IPS-15b (cell line): ENCODE measurements at regions not wholly inside any gene's neighbourhood (a gene's known extent, or its start where the extent isn't known, plus 50 kb on each side); places are given as distances from the start of the nearest gene placed in this dataset.

Experiments used
- H3K27me3 ChIP-seq: one replicate; pipeline ENCODE4 v1.6.1; 2013; ENCODE audit warnings: low read length; ENCODE audit not compliant: control insufficient read depth, insufficient read depth
- H3K36me3 ChIP-seq: one replicate; pipeline ENCODE4 v1.6.1; 2013; ENCODE audit warnings: low read length; ENCODE audit not compliant: control insufficient read depth, insufficient read depth
- H3K4me1 ChIP-seq: one replicate; pipeline ENCODE4 v1.6.1; 2013; ENCODE audit warnings: mild to moderate bottlenecking, low read length; ENCODE audit not compliant: control insufficient read depth, insufficient read depth
- H3K4me3 ChIP-seq: one replicate; pipeline ENCODE4 v1.5.1; 2013; ENCODE audit warnings: low read depth, low read length
- H3K9ac ChIP-seq: one replicate; pipeline ENCODE4 v1.6.1; 2013; ENCODE audit warnings: low read depth, mild to moderate bottlenecking, low read length
- H3K9me3 ChIP-seq: one replicate; pipeline ENCODE4 v1.6.1; 2013; ENCODE audit warnings: mild to moderate bottlenecking, low read length; ENCODE audit not compliant: control insufficient read depth, insufficient read depth

DNA sequence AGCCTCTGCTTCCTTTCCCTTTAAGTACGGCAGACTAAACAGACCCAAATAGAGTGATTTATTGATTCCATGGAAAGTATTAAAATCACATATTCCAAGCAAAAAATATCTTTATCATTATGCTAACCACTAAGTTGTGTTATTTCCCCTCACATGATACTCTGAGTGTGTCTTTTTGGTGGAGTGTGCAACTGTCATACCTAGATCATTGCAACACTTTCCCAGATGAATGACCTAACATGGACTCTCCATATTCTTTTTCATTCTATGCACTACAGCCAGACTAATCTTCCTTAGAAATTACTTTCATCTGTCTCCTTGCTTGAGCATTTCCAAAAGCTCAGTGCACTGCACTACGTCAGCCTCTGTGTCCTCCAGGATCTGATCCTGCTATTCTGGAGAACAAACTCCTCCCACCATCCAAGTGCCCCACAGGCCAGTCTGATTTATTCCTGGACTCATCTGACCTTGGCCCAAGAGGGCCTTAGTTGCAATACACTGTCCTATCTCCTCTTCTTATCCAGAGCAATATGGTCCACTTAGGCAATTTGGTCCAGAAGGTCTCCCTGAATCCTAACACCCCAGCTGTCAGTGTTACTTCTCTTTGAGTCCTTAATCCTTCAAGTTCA lies 263.3 kb upstream of the KLF6 start:
- Histone ChIP-seq H3K4me3 (no peak overlapping the region), H3K9me3 (no peaks in the 10 kb centered on the region), H3K36me3 (no peaks in the 10 kb centered on the region), H3K9ac (no peak overlapping the region), H3K4me1 (no peaks in the 10 kb centered on the region), H3K27me3 (no peaks in the 10 kb centered on the region)

DNA sequence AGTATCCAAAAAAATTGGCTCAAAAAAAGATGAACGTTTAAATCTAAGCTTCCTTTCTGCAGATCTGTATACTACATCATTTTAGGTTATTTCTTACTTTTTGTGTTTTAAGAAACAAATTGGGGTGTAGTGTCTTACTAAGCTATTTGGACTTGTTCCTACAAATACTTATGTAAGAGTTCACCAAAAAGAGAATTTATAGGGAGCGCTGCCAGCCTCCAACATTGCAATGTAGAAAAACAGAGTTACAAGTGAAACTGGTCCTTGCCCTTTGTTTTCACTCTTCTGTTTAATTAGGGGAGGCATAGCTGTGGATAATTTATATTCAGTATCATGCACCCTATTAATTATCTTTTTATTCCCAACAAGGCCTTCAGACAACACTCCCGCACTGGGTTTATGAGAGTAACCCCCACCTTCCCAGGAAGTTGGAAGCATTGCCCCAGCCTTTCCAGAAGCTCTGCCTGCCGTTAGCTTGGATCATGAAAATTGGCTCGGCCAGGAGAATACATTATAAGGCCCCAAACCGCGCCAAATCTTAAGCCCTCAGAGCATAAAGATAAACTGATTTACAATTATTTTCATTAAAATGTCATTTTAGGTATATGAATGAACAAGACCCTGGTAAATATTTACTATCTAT lies 261.8 kb upstream of the KLF6 start:
- Histone ChIP-seq H3K27me3 (no peaks in the 10 kb centered on the region), H3K9ac (no peak overlapping the region), H3K4me1 (no peaks in the 10 kb centered on the region), H3K4me3 (no peak overlapping the region), H3K9me3 (no peaks in the 10 kb centered on the region), H3K36me3 (no peaks in the 10 kb centered on the region)

DNA sequence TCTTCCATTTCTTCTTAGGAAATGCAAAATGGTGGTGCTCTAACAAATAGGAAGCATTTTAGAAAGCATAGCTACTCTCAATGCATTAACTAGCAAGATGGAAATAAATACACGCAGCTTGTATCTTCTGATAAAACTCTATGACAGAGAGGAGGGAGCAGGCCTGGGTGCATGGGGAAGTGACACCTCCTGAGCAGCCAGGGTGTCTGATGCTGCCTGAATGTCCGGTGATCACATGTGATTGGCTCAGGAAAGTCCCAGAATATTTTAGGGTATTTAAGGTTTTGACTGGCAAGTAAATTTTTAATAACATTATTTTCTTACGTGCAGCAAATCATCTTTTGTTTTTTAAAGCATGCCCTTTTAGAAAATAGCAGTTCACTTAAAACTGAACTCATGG lies 261.0 kb upstream of the KLF6 start:
- H3K9ac ChIP-seq = no peak overlapping the region
- no peaks in the 10 kb centered on the region for H3K36me3 ChIP-seq
- no peaks in the 10 kb centered on the region for H3K27me3 ChIP-seq
- no peaks in the 10 kb centered on the region for H3K9me3 ChIP-seq
- no peak overlapping the region for H3K4me3 ChIP-seq
- no peaks in the 10 kb centered on the region for H3K4me1 ChIP-seq

DNA sequence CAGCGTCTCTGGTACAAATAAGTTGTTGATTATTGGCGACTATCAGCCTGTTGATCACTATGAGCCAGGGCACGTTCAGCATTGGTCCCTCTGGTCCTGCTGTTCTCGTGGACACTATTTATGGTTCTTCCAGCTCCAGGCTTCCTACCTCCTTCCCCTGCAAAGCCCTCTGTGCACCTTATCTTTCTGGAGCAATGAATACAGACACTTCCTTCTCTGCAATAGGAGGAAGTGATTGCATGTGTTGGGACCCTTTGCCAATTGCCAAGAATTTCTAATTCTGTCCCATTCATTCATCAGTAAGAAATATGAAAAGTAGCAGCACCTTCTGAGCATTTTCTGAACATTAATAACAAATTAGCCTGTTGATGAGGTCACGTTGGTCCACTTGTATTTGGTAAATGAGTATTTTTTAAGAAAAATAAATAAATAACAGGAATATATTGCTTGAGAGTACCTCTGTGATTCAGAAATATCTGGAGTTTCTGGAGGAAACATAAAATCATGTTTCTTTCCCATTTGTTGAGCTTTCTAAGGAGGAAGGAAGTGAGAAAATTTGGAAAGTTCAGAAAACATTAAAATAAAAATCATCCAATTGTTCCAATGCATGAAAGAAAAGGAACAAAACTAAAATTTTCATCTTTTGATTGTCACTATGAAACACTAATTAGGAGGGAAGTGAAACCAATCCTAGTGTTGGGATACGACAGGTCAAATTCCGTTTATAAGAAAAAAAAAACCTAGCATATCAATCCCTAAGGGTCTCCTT lies 259.1 kb upstream of the KLF6 start:
- no peak overlapping the region for H3K4me3 ChIP-seq
- no peaks in the 10 kb centered on the region for H3K27me3 ChIP-seq
- no peaks in the 10 kb centered on the region for H3K4me1 ChIP-seq
- no peaks in the 10 kb centered on the region for H3K9me3 ChIP-seq
- no peaks in the 10 kb centered on the region for H3K36me3 ChIP-seq
- no peak overlapping the region for H3K9ac ChIP-seq

DNA sequence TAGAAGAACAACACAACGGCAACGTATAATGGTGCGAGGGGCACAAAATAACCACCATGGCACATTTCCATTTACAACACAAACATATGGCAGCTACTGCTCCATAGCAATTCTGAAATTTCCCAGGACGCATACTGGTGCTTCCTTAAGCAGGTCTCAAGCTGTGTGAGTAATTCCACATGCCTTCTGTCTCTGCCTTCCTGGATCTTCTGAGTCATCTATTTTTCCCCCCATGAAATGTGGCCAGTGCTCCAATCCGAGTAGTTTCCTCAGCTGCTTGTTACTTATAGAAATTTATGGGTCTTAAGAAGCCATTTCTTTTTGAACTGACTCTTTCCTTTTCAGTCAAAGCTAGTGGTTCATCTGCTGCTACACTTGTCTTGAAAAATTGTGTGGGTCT lies 256.6 kb upstream of the KLF6 start:
- no peaks in the 10 kb centered on the region for H3K9me3 ChIP-seq
- H3K36me3 ChIP-seq = no peaks in the 10 kb centered on the region
- no peak overlapping the region for H3K4me3 ChIP-seq
- no peaks in the 10 kb centered on the region for H3K27me3 ChIP-seq
- no peaks in the 10 kb centered on the region for H3K4me1 ChIP-seq
- no peak overlapping the region for H3K9ac ChIP-seq

DNA sequence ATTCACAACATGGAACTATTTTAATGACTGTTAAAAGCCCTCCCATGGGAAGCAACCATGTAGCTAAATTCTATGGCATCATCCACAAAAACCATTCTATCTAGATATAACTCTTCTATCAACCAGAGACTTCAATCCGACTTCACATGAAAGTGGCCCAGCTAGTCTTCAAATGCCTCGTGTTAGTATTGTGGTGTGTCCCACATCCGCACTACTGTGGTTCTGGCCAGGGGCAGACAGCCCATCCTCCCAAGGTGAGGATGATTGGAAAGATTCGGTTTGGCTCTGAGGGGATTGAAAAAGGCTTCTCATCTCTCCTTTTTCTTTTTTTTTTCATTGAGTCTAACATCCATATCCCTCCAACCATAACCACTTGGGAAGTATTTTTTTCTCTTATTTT lies 253.0 kb upstream of the KLF6 start:
- no peaks in the 10 kb centered on the region for H3K9me3 ChIP-seq
- no peaks in the 10 kb centered on the region for H3K4me1 ChIP-seq
- no peak overlapping the region for H3K4me3 ChIP-seq
- no peaks in the 10 kb centered on the region for H3K27me3 ChIP-seq
- H3K9ac ChIP-seq = no peak overlapping the region
- no peaks in the 10 kb centered on the region for H3K36me3 ChIP-seq

DNA sequence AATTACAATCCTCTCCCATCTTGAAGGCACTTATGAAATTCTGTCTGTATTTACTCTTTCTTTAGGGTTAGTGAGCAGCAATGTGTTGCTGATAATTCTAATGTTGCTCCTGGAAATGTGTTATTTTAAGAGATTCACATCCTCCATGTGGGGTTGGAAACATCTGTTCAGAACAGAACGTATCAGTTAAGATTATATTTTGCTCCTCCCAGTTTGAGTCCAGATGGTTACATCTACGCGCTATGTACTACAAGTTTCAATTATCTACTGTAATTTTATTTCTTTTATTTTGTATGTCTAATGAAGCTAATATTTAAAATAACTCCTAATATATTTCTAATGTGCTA lies 250.6 kb upstream of the KLF6 start:
- Histone ChIP-seq H3K4me3 (no peak overlapping the region), H3K9me3 (no peaks in the 10 kb centered on the region), H3K36me3 (no peaks in the 10 kb centered on the region), H3K4me1 (no peaks in the 10 kb centered on the region), H3K9ac (no peak overlapping the region), H3K27me3 (no peaks in the 10 kb centered on the region)

DNA sequence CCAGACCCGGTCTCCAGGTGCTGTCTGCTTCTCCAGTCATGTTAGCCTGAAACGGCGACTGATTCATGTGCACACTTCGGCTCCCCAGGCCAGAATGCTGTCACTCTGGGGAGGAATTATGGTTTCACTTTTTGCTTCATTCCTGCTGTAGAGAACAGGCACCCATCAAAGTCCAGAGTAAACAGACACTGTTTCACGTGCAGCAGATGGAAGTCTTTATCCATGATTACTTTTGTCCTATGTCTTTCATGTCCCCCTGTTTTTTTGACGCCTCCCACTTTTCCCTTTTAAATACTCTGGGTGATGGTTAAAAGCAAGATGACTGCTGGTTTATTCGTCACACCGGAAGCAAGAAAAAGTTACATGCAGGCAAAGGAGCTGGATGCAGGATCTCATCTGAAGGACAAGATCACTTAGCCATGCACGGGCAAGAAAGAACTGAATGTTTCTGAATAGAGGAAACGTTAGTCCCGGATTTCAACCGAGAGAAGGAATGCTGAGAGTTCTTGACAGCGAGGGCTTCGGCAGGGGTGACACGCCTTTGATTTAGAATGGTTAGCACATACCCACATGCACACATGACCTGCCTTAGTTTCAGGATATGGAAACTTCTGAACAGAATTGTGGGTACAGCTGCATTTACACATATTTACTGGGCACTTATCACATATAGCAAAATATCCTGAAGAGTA lies 250.0 kb upstream of the KLF6 start:
- no peaks in the 10 kb centered on the region for H3K27me3 ChIP-seq
- no peaks in the 10 kb centered on the region for H3K4me1 ChIP-seq
- no peaks in the 10 kb centered on the region for H3K36me3 ChIP-seq
- no peak overlapping the region for H3K4me3 ChIP-seq
- H3K9ac ChIP-seq = no peak overlapping the region
- no peaks in the 10 kb centered on the region for H3K9me3 ChIP-seq

DNA sequence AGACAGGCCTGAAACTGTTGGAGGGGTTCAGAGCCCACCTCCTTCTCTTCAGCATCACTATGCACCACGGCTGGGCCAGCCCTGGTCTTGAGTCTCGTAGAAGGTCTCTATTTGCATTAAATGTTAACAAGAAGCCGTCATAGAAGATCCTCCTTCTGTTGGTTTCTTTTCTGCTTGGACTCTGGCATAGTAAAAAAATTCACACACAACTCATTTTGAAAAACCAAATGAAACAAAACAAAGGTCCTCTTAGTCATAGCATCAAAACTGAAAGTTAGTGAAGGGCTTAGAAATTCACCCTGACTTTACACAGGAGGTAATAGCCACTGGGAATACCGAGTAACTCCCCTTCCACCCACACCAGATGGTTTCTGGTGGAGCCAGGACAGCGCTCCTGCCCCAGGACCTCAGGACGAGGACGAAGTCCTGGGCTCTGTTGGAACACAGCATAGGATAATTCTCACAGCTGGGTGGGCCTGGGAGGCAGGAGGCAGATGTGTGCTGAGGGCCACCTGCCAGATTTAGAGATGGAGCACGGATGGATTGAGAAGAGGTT lies 248.4 kb upstream of the KLF6 start:
- Histone ChIP-seq H3K27me3 (no peaks in the 10 kb centered on the region), H3K36me3 (no peaks in the 10 kb centered on the region), H3K9ac (no peak overlapping the region), H3K9me3 (no peaks in the 10 kb centered on the region), H3K4me3 (no peak overlapping the region), H3K4me1 (no peaks in the 10 kb centered on the region)

DNA sequence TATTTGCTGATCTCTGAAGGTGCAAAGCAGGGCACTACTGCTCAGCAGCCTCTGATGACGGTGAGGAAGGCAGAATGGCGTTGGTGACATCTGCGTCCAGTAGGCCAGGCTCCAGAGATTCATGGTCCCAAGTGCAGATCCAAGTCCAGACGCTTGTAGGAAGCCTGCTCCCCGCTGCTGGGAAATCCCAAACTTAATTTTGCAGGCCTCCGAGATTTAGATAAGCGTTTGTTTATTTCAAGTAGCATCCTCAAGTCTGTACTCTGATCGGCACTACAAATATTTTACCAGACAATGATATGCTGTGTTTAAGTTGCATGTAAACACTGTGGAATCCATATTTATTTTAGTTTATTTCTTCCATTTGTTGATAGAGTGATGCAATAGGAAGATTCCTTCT lies 244.9 kb upstream of the KLF6 start:
- no peak overlapping the region for H3K9ac ChIP-seq
- H3K9me3 ChIP-seq = no peaks in the 10 kb centered on the region
- no peaks in the 10 kb centered on the region for H3K36me3 ChIP-seq
- no peaks in the 10 kb centered on the region for H3K27me3 ChIP-seq
- no peaks in the 10 kb centered on the region for H3K4me1 ChIP-seq
- no peak overlapping the region for H3K4me3 ChIP-seq

DNA sequence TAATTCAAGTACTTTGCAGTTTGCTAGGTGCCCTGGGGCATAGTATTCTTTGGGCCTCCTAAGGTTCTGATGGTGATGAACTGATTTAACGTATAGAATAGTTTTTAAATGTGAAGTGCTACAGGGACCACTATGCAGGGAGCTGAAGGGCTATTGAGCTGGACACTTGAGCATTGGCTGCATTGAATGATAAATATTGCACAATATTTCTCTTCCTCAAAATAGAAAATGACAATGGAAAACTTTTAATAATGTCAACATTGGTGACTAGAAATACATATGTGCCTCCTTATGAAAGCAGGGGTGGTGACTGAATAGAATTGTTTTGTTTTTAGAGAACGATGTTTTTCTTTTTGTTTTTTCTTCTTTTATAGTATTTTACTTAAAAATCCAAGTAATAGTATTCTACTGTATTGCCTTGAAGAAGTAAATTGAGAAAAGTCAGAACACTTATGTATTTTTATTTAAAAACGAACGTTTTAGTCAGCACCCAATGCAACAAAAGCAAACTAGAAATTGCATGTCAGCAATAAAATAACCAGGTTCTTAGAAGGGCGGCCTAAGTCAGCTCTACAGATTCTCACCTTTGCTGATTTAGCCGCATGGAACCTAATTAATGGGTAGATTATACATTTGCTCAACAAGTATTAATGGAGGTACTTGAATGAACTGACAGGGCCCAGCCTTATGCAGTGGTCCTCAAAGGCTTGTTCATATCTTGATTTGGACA lies 244.0 kb upstream of the KLF6 start:
- Histone ChIP-seq H3K9me3 (no peaks in the 10 kb centered on the region), H3K4me3 (no peak overlapping the region), H3K27me3 (no peaks in the 10 kb centered on the region), H3K9ac (no peak overlapping the region), H3K36me3 (no peaks in the 10 kb centered on the region), H3K4me1 (no peaks in the 10 kb centered on the region)
